Endothelial cell of hepatic sinusoid (primary cell): ENCODE measurements at regions not wholly inside any gene's neighbourhood (a gene's known extent, or its start where the extent isn't known, plus 50 kb on each side); places are given as distances from the start of the nearest gene placed in this dataset.

Source experiments
- in situ Hi-C: cut with HindIII; loops from 2 replicates; pipeline ENCODE4 v1.10.0; 2017; ENCODE audit warnings: low sequenced_read_pairs

GRCh38 chr15:26378304-26378703 is 394.6 kb downstream of the GABRB3 start:
- in situ Hi-C loops: no loop called here

DNA sequence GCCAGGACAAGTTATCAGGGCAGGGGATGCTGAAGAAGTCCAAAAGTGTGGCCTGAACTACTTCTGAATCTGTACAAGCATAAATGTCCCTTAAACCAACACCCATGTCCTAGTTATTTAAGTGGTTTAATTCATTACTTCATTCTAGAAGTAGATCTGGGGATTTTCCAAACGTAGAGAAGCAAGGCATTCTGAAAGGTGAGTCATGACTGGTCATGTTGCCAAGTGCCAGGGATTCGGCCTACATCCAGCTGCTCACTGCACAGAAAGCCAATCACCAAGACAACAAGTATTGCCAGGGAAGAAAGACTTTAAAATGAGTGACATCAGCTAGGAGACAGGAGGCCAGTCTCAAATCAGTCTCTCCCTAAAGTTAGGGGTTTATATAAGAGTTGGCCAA is 396.6 kb downstream of the GABRB3 start:
- in situ Hi-C loops: no loop called here

- in situ Hi-C loops: no loop called here
Measured at GRCh38 chr15:26374806-26375205, 398.1 kb downstream of the GABRB3 start.

- in situ Hi-C loops: no loop called here
Measured at GRCh38 chr15:26372706-26373105, 400.2 kb downstream of the GABRB3 start.

DNA sequence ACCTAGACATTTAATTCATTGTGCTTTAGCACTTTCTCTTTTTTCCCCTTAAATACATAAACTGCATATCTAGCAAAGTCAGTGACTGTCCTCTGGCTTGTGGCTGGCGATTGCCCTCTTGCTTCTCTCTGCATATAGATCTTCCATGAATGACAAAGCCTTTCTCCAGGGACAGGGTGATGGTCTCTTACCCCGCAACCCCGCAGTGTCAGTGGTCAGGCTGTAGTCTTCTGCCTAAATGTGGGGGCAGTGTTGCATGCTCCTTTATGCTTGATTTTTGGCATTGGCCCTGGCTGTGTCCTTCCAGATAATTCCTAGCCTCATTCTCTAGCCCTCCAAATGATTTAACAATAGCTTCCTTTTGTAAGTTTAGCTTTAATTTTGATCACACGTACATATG is 407.8 kb downstream of the GABRB3 start:
- in situ Hi-C loops: no loop called here

GRCh38 chr15:26359855-26360254 is 413.0 kb downstream of the GABRB3 start:
- in situ Hi-C loops: no loop called here

- in situ Hi-C loops: no loop called here
Measured at GRCh38 chr15:26358708-26359107, 414.2 kb downstream of the GABRB3 start.

DNA sequence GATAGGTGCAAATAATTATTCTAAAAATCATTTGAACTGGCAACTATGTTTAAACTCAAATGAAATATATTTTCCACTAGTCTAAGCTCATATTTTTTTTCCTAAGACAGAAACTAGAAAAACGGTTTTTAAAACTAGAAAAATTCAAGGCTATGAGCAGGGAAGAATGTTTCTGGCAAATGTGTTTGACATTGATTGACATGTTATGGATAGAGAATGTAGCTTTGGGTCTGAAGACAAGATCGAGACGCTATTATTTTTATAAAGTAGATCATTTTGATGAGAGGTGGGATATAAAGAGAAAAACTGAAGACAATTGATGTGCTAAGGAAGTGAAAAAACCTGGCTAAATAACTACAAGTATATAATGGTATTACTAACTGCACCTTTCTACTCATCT is 415.2 kb downstream of the GABRB3 start:
- in situ Hi-C loops: no loop called here

DNA sequence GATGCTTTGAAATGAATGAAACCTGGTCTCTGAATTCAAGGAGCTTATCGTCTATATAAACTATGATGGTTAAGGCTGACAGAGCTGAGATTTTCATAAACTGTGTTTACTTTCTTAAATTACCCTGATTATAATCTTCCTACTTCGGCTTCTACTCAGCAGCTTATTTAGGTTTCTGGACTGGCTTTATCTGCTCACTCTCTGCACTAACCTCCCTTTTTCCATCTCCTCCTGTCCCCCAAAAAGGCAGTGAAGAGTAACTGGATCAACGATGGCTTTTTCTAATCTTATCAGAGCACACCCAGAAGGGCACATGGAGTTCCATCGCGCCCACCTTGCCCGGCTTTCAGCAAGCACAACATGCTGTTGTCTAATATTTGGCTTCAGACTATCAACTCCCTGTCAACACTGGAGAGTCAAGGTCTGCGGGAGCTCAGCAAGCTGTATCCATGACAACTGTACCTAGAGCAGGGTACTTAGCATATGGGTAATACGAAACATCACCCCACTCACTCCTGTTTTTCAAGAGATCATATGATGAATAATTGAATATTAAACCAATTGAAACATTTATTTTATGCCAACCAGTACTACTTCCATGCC is 417.3 kb downstream of the GABRB3 start:
- in situ Hi-C loops: no loop called here

GRCh38 chr15:26352909-26353308 is 420.0 kb downstream of the GABRB3 start:
- in situ Hi-C loops: no loop called here

DNA sequence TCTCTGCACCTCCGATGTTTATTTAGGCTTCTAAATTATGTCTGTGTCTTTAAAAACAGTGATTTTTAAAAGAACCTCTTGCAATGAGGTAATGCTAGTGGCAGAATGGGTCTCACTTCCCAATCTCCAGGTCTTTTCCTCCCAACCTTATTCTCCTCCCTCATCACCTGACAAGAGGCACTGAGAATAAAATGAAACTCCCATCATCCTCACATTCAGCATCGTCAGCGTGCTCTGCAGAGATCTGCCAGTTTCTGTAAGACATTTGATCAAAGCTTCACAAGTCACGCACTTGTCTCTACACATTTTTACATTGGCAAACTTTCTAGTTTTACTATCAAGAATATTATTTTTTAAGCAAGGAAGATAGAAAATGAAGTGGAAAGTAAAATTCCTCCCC is 420.5 kb downstream of the GABRB3 start:
- in situ Hi-C loops: no loop called here

DNA sequence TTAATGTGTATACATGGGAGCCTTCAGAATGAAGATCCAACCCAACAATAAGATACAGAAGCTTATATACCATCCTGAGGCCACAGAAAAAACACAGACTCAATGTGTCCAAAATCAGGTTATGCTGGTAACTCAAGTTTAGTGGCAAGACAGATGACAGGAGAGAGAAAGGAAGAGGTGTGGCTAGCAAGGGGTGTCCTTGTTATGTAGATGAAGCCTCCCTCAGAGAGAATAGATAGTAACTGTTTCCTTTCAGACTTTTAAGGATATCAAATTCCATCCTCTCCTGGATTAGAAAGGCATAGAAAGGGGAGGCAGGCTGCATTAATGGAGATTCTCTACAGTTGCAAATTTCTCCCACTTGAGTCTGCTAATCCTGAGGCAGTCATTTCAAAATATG is 447.4 kb downstream of the GABRB3 start:
- in situ Hi-C loops: no loop called here

- in situ Hi-C loops: no loop called here
Measured at GRCh38 chr15:26323566-26323965, 449.3 kb downstream of the GABRB3 start.

- in situ Hi-C loops: no loop called here
Measured at GRCh38 chr15:26318689-26319088, 454.2 kb downstream of the GABRB3 start.

DNA sequence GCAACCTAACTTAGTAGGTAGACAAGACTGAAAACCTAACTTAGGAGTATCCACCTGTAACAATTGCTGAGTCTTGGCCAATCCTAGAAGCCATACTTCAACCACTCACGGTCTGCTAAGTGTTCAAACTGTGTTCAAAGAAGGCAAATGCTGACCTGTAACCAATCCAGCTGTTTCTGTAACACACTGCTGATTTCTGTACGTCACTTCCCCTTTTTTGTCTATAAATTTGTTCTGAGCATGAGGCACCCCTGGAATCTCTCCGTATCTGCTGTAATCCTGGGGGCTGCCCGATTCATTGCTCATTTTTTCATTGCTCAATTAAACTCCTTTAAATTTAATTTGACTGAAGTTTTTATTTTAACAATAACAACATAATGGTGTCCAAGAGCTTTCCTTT is 451.4 kb upstream of the ATP10A start:
- in situ Hi-C loops: loop anchor here (5.0 kb wide), 1 partner anchor 102 kb away; no protein-coding TSS in a partner anchor

- in situ Hi-C loops: loop anchor here (5.0 kb wide), 1 partner anchor 99 kb away; no protein-coding TSS in a partner anchor
Measured at GRCh38 chr15:26311710-26312236, 448.6 kb upstream of the ATP10A start.

DNA sequence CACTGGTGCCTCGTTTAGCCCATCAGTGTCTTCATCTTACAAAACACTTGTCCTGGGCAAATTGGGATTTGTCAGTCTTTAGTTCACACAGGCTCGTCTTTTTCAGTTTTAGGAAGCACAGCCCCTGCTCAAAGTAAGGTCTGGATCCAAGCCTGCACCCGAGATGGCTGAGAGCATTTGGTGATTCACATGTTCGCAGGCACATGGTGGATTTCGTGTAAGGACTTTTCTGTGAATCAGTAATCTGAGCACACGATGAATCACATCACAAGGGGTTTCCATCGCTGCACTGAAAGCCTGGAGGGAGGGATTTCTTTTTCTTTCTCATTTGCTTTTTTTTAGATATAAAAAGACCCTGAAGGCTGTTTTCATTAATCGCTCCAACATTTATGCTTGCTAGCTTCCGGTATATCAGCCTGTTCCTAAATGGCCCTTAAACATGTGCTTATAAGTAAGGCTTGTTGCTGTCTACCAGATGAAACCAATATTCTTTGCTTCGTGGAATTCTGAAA is 435.6 kb upstream of the ATP10A start:
- in situ Hi-C loops: no loop called here

DNA sequence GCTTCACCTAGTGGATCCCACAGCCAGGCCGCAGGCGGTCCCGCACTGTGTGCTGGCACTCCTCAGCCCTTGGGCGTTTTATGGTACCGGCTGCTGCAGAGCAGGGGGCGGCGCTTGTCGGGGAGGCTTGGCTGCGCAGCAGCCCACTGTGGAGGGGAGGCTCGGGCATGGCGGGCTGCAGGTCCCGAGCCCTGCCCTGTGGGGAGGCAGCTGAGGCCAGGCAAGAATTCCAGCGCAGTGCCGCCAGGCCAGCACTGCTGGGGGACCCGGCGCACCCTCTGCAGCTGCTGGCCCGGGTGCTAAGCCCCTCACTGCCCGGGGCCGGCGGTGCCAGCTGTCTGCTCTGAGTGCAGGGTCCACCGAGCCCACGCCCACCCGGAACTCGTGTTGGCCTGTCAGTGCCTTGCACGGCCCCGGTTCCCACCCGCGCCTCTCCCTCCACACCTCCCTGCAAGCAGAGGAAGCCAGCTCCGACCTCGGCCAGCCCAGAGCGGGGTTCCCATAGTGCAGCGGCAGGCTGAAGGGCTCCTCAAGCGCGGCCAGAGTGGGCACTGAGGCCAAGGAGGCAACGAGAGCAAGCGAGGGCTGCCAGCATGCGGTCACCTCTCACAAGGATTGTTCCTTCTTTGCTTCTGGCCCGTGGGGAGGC is 435.0 kb upstream of the ATP10A start:
- in situ Hi-C loops: no loop called here

- in situ Hi-C loops: no loop called here
Measured at GRCh38 chr15:26295336-26296085, 432.4 kb upstream of the ATP10A start.

DNA sequence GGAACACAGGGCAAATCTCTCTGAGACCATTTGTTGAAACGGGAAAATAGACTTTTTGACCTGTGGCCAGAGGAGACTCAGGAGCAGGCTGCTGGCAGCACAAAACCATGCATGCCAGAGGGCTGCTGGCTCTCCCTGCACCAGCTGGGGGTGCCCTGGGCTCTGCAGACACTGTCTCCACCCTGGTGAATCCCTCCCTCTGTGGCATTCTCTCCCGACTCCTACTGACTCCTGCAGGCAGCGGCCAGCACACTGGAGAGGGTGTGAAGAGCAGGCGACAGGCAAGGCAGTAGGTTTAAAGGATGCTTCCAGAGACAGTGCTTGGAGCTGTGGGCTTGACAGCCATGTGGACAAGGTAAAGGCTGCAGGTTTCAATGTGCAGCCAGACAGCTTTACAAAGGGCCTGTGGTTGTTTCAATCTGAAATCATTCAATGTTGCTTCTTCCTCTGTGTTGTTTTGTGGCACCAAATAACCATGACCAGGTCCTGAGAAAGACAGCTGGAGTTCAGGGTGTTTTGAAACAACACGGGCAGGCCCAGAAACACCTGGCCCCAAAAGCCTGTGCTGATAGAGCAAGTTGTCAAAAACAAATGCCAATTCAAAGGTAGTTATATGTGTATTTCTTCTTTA is 431.0 kb upstream of the ATP10A start:
- in situ Hi-C loops: no loop called here

- in situ Hi-C loops: no loop called here
Measured at GRCh38 chr15:26287381-26287780, 424.3 kb upstream of the ATP10A start.
